Panc1 (cell line): ENCODE measurements at regions not wholly inside any gene's neighbourhood (a gene's known extent, or its start where the extent isn't known, plus 50 kb on each side); places are given as distances from the start of the nearest gene placed in this dataset.

ENCODE experiments used
- ATAC-seq: fragments of 200-7000 bp; cut with Tn5 transposase; 2 replicates; pipeline ENCODE4 v1.9.1; 2020; ENCODE audit warnings: mild to moderate bottlenecking, moderate library complexity
- BruUV-seq: library from RNA; stranded (reverse); fragments of 400-500 nt; replicated peaks from 2 replicates; lab custom pipeline; 2021; lab: Mats Ljungman, UMichigan
- CTCF ChIA-PET: fragments of 300-600 bp; sonication (Branson Sonifier 250); formaldehyde crosslinking; loops from one replicate; lab custom pipeline; 2022; ENCODE audit warnings: antibody characterized with exemption; lab: Charles Lee
- POLR2A ChIA-PET: fragments of 300-600 bp; sonication (Branson Sonifier 250); formaldehyde crosslinking; loops from one replicate; lab custom pipeline; 2022; ENCODE audit warnings: antibody characterized with exemption; lab: Charles Lee
- DNase-seq: peaks from one replicate; pipeline ENCODE4 v3.0.0-alpha.2; 2010; ENCODE audit warnings: low read depth, low spot score
- H3K27ac ChIP-seq: 2 replicates; pipeline ENCODE4 v1.5.1; 2011; ENCODE audit warnings: mild to moderate bottlenecking, low read length, inconsistent platforms
- H3K27me3 ChIP-seq: fragments of 200-500 bp; sonication (Bioruptor generic); 2 replicates; pipeline ENCODE4 v1.6.0; 2014; ENCODE audit warnings: low read length, inconsistent platforms; ENCODE audit not compliant: control insufficient read depth, insufficient read depth
- H3K36me3 ChIP-seq: fragments of 200-500 bp; sonication (Bioruptor generic); 2 replicates; pipeline ENCODE4 v1.5.1; 2014; ENCODE audit warnings: inconsistent platforms, mild to moderate bottlenecking, low read length, moderate library complexity; ENCODE audit not compliant: control insufficient read depth, insufficient read depth
- H3K4me1 ChIP-seq: 2 replicates; pipeline ENCODE4 v1.5.1; 2011; ENCODE audit warnings: inconsistent platforms, mild to moderate bottlenecking, low read length, moderate library complexity; ENCODE audit not compliant: control insufficient read depth, insufficient read depth
- H3K4me3 ChIP-seq, 2 experiments: 2 replicates each; pipeline ENCODE4 v1.5.1; 2011 to 2012; ENCODE audit warnings: low read depth in 2 of 2, low read length in 2 of 2, mild to moderate bottlenecking in 2 of 2, inconsistent platforms in 1 of 2, moderate library complexity in 1 of 2
- H3K9me3 ChIP-seq: fragments of 200-500 bp; sonication (Bioruptor generic); 2 replicates; pipeline ENCODE4 v1.5.1; 2014; ENCODE audit warnings: low read depth, mild to moderate bottlenecking, inconsistent platforms, low read length, moderate library complexity; ENCODE audit not compliant: control insufficient read depth, insufficient read depth
- CTCF ChIP-seq: fragments of 450-650 bp; IDR thresholded peaks from 2 replicates; pipeline ENCODE4 v1.5.1; 2017; ENCODE audit warnings: mild to moderate bottlenecking
- POLR2AphosphoS5 ChIP-seq: IDR thresholded peaks from 2 replicates; pipeline ENCODE4 v1.6.1; 2012; ENCODE audit warnings: mild to moderate bottlenecking, low read depth, low read length, moderate library complexity
- REST ChIP-seq, 2 experiments: IDR thresholded peaks; 2 replicates each; pipeline ENCODE4 v1.6.1; 2011 to 2012; ENCODE audit warnings: low read depth in 2 of 2, control low read depth in 1 of 2, low read length in 1 of 2, mild to moderate bottlenecking in 1 of 2, moderate library complexity in 1 of 2; ENCODE audit not compliant: insufficient read depth in 1 of 2
- SIN3A ChIP-seq: IDR thresholded peaks from 2 replicates; pipeline ENCODE4 v1.6.1; 2012; ENCODE audit warnings: low read depth, mild to moderate bottlenecking, low read length, moderate library complexity, borderline replicate concordance; ENCODE audit not compliant: insufficient read depth
- TCF7L2 ChIP-seq: IDR thresholded peaks from 2 replicates; pipeline ENCODE4 v1.6.1; 2011; ENCODE audit warnings: mild to moderate bottlenecking, low read depth, low read length, inconsistent platforms
- in situ Hi-C: cut with HindIII; loops from 2 replicates; pipeline ENCODE4 v1.10.0; 2016; ENCODE audit warnings: low sequenced_read_pairs, low pct_unique_long_range_greater_than_20kb
- intact Hi-C: fragments of 100-400 bp; cut with micrococcal nuclease; formaldehyde crosslinking; loops from one replicate; pipeline ENCODE4 v1.10.0; 2022; ENCODE audit not compliant: unreplicated experiment

GRCh38 chr7:9557853-9558252 lies 1124.4 kb downstream of the NXPH1 start:
- ATAC-seq (no peak), DNase-seq (no peak)
- Histone ChIP-seq H3K27me3 (no peaks in the 10 kb centered on the region), H3K4me3 (no peak overlapping the region), H3K9me3 (no peaks in the 10 kb centered on the region), H3K27ac (no peak overlapping the region), H3K4me1 (no peaks in the 10 kb centered on the region), H3K36me3 (no peaks in the 10 kb centered on the region)
- CTCF ChIA-PET, result no interaction called here
- in situ Hi-C loops, result no loop called here
- no TSS peak for BruUV-seq
- POLR2A ChIA-PET, result no interaction called here
- no peak for TF ChIP-seq POLR2AphosphoS5
- no peak for TF ChIP-seq TCF7L2
- no peak for TF ChIP-seq SIN3A
- TF ChIP-seq REST (IDR thresholded peaks at IDR 0.05; ENCODE audit: insufficient read depth in 1 of 2, low read depth in 2 of 2, low read length in 1 of 2), result no peak
- no peak for TF ChIP-seq CTCF
- intact Hi-C loops, result no loop called here

- no peaks in the 10 kb centered on the region for H3K36me3 ChIP-seq
- H3K27ac ChIP-seq, result no peak overlapping the region
- H3K27me3 ChIP-seq, result no peaks in the 10 kb centered on the region
- in situ Hi-C loops (no loop called here), intact Hi-C loops (no loop called here)
- H3K4me3 ChIP-seq, result no peak overlapping the region
- H3K9me3 ChIP-seq, result no peaks in the 10 kb centered on the region
- no peak for DNase-seq
- no peaks in the 10 kb centered on the region for H3K4me1 ChIP-seq
- no peak for TF ChIP-seq SIN3A
- no peak for TF ChIP-seq POLR2AphosphoS5
- no peak for TF ChIP-seq TCF7L2
- no peak for TF ChIP-seq REST (IDR thresholded peaks at IDR 0.05; ENCODE audit: insufficient read depth in 1 of 2, low read depth in 2 of 2, low read length in 1 of 2)
- no peak for TF ChIP-seq CTCF
- ChIA-PET POLR2A (no interaction called here), CTCF (no interaction called here)
- no TSS peak for BruUV-seq
- ATAC-seq, result no peak
Observed at GRCh38 chr7:9575716-9576115, 1142.3 kb downstream of the NXPH1 start.
